ENCODE measurements at regions not wholly inside any gene's neighbourhood (a gene's known extent, or its start where the extent isn't known, plus 50 kb on each side); places are given as distances from the start of the nearest gene placed in this dataset.

DNA sequence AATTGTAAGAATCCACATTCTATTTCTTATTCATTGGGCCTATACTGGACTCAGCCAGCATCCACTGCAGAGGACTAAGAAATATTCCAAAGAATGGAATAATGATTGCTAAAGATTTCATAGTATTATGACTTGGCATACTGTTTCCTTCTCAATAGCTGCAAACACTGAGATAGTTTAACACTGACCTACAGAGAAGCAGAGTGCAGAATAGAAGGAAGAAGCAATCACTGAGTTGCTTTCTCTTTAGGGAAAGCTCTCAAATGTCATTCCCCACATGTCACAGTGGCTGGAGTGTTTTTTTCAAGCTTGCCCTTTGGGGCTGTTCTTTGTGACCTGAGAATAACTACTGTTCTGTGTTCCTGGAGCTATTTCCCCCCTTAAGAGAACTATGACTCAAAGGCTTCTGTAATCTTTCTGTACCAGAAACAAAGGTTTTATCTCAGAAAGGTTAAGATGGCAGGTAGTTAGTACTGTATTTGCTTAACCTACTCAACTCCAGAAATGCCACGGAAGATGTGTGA, 243.6 kb upstream of the LUZP2 start:
- H3K4me3 ChIP-seq (ENCODE audit: low read depth, low read length): no peak overlapping the region
- BruUV-seq (replicated peaks): no TSS peak
- DNase-seq: no peak
- CTCF ChIA-PET: no interaction called here
- TF ChIP-seq, protein P1, sequence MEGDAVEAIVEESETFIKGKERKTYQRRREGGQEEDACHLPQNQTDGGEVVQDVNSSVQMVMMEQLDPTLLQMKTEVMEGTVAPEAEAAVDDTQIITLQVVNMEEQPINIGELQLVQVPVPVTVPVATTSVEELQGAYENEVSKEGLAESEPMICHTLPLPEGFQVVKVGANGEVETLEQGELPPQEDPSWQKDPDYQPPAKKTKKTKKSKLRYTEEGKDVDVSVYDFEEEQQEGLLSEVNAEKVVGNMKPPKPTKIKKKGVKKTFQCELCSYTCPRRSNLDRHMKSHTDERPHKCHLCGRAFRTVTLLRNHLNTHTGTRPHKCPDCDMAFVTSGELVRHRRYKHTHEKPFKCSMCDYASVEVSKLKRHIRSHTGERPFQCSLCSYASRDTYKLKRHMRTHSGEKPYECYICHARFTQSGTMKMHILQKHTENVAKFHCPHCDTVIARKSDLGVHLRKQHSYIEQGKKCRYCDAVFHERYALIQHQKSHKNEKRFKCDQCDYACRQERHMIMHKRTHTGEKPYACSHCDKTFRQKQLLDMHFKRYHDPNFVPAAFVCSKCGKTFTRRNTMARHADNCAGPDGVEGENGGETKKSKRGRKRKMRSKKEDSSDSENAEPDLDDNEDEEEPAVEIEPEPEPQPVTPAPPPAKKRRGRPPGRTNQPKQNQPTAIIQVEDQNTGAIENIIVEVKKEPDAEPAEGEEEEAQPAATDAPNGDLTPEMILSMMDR (IDR thresholded peaks at IDR 0.05; ENCODE audit: insufficient read depth in 1 of 2, low read depth in 1 of 2, low read length in 1 of 2, severe bottlenecking in 1 of 2, unreplicated experiment in 1 of 2): no peak
- POLR2A ChIA-PET: no interaction called here
- Mint-ChIP-seq H3K9me3 (ENCODE audit: unreplicated experiment) (no peaks in the 10 kb centered on the region), H3K27me3 (ENCODE audit: insufficient read depth, unreplicated experiment) (no peaks in the 10 kb centered on the region), H3K27ac (ENCODE audit: unreplicated experiment) (no peak overlapping the region), H3K4me3 (ENCODE audit: unreplicated experiment) (no peak overlapping the region), H3K4me1 (ENCODE audit: low read depth, unreplicated experiment) (no peaks in the 10 kb centered on the region), H3K36me3 (ENCODE audit: insufficient read depth, unreplicated experiment) (no peaks in the 10 kb centered on the region)
- no peaks in the 10 kb centered on the region for H3K9me3 ChIP-seq
- intact Hi-C loops (cut with micrococcal nuclease; ENCODE audit: unreplicated experiment): no loop called here
- H3K36me3 ChIP-seq (ENCODE audit: control insufficient read depth, insufficient read depth, low read length): no peaks in the 10 kb centered on the region
- no peaks in the 10 kb centered on the region for H3K4me1 ChIP-seq
- H3K27me3 ChIP-seq (replicated peaks; ENCODE audit: control insufficient read depth, insufficient read depth, low read length): no peaks in the 10 kb centered on the region

- POLR2A ChIA-PET: no interaction called here
These were observed 232.0 kb upstream of the LUZP2 start for GRCh38 chr11:24264868-24265267.

GRCh38 chr11:24267014-24267413, 229.8 kb upstream of the LUZP2 start:
- BruUV-seq (replicated peaks): no TSS peak
- H3K4me1 Mint-ChIP-seq (ENCODE audit: low read depth, unreplicated experiment): no peaks in the 10 kb centered on the region
- TF ChIP-seq, protein P1 (IDR thresholded peaks at IDR 0.05; ENCODE audit: insufficient read depth in 1 of 2, low read depth in 1 of 2, low read length in 1 of 2, severe bottlenecking in 1 of 2, unreplicated experiment in 1 of 2): no peak

More at GRCh38 chr11:24264868-24265267, 232.0 kb upstream of the LUZP2 start:
- peaks cover 2% of the 10 kb centered on the region for H3K27me3 Mint-ChIP-seq (ENCODE audit: insufficient read depth, unreplicated experiment)
- H3K9me3 ChIP-seq: no peaks in the 10 kb centered on the region
- no peaks in the 10 kb centered on the region for H3K36me3 ChIP-seq (ENCODE audit: control insufficient read depth, insufficient read depth, low read length)
- H3K27ac Mint-ChIP-seq (ENCODE audit: unreplicated experiment): no peak overlapping the region
- TF ChIP-seq, protein P1 (IDR thresholded peaks at IDR 0.05; ENCODE audit: insufficient read depth in 1 of 2, low read depth in 1 of 2, low read length in 1 of 2, severe bottlenecking in 1 of 2, unreplicated experiment in 1 of 2): no peak
- no peak for DNase-seq
- BruUV-seq (replicated peaks): no TSS peak
- CTCF ChIA-PET: no interaction called here
- no peak overlapping the region for H3K4me3 Mint-ChIP-seq (ENCODE audit: unreplicated experiment)
- no peaks in the 10 kb centered on the region for H3K27me3 ChIP-seq (replicated peaks; ENCODE audit: control insufficient read depth, insufficient read depth, low read length)
- H3K4me1 Mint-ChIP-seq (ENCODE audit: low read depth, unreplicated experiment): no peaks in the 10 kb centered on the region
- H3K36me3 Mint-ChIP-seq (ENCODE audit: insufficient read depth, unreplicated experiment): peaks cover 5% of the 10 kb centered on the region
- no peaks in the 10 kb centered on the region for H3K9me3 Mint-ChIP-seq (ENCODE audit: unreplicated experiment)
- intact Hi-C loops (cut with micrococcal nuclease; ENCODE audit: unreplicated experiment): no loop called here
- H3K4me3 ChIP-seq (ENCODE audit: low read depth, low read length): no peak overlapping the region
- H3K4me1 ChIP-seq: no peaks in the 10 kb centered on the region

More at GRCh38 chr11:24267014-24267413, 229.8 kb upstream of the LUZP2 start:
- H3K9me3 Mint-ChIP-seq (ENCODE audit: unreplicated experiment): no peaks in the 10 kb centered on the region
- H3K4me3 Mint-ChIP-seq (ENCODE audit: unreplicated experiment): no peak overlapping the region
- Histone ChIP-seq H3K4me1 (no peaks in the 10 kb centered on the region), H3K4me3 (ENCODE audit: low read depth, low read length) (no peak overlapping the region), H3K9me3 (no peaks in the 10 kb centered on the region), H3K27me3 (replicated peaks; ENCODE audit: control insufficient read depth, insufficient read depth, low read length) (no peaks in the 10 kb centered on the region), H3K36me3 (ENCODE audit: control insufficient read depth, insufficient read depth, low read length) (no peaks in the 10 kb centered on the region)
- ChIA-PET CTCF (no interaction called here), POLR2A (no interaction called here)
- H3K27me3 Mint-ChIP-seq (ENCODE audit: insufficient read depth, unreplicated experiment): peaks cover 2% of the 10 kb centered on the region
- no peak for DNase-seq
- intact Hi-C loops (cut with micrococcal nuclease; ENCODE audit: unreplicated experiment): no loop called here
- peaks cover 5% of the 10 kb centered on the region for H3K36me3 Mint-ChIP-seq (ENCODE audit: insufficient read depth, unreplicated experiment)
- no peak overlapping the region for H3K27ac Mint-ChIP-seq (ENCODE audit: unreplicated experiment)
